WERI-Rb-1 (cell line): ENCODE measurements at regions not wholly inside any gene's neighbourhood (a gene's known extent, or its start where the extent isn't known, plus 50 kb on each side); places are given as distances from the start of the nearest gene placed in this dataset.

Experiments used
- DNase-seq: peaks from one replicate; pipeline ENCODE4 v3.0.0-alpha.2; 2020
- H3K27ac ChIP-seq: fragments of 250-450 bp; sonication (Bioruptor Pico); 2 replicates; pipeline ENCODE4 v1.5.1; 2020; ENCODE audit warnings: mild to moderate bottlenecking, moderate library complexity
- H3K27me3 ChIP-seq: fragments of 250-450 bp; sonication (Bioruptor Pico); 2 replicates; pipeline ENCODE4 v1.5.1; 2021; ENCODE audit warnings: mild to moderate bottlenecking, low read depth, moderate library complexity; ENCODE audit not compliant: insufficient read depth, severe bottlenecking
- H3K36me3 ChIP-seq: fragments of 250-450 bp; sonication (Bioruptor Pico); 2 replicates; pipeline ENCODE4 v1.5.1; 2020; ENCODE audit warnings: mild to moderate bottlenecking, moderate library complexity
- H3K4me3 ChIP-seq: 2 replicates; pipeline ENCODE4 v1.5.1; 2011; ENCODE audit warnings: low read depth, mild to moderate bottlenecking, control low read depth, low read length
- H3K9me3 ChIP-seq: fragments of 250-450 bp; sonication (Bioruptor Pico); 2 replicates; pipeline ENCODE4 v1.5.1; 2021; ENCODE audit warnings: mild to moderate bottlenecking, moderate library complexity; ENCODE audit not compliant: severe bottlenecking
- TF ChIP-seq, protein P1 (sequence below): IDR thresholded peaks from 2 replicates; pipeline ENCODE4 v1.5.1; 2011; ENCODE audit warnings: low read depth, mild to moderate bottlenecking, control low read depth, inconsistent platforms, low read length

DNA sequence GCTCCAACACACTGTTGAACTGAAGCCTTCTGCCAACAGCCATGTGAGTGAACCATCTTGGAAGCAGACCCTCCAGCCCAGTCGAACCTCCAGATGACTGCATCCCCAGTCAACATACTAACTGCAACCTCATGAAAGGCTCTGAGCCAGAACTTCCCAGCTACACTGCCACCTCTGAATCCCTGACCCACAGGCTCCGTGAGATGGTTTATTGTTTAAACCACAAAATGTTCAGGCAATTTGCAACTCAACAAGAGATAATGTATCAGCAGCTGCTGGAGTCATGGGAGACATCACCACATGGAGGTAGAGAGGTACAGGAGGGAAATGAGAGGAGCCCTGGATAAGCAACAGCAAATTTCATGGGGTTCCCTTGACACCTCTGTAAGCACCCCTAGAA, 266.4 kb upstream of the NBEA start:
- TF ChIP-seq, protein P1, sequence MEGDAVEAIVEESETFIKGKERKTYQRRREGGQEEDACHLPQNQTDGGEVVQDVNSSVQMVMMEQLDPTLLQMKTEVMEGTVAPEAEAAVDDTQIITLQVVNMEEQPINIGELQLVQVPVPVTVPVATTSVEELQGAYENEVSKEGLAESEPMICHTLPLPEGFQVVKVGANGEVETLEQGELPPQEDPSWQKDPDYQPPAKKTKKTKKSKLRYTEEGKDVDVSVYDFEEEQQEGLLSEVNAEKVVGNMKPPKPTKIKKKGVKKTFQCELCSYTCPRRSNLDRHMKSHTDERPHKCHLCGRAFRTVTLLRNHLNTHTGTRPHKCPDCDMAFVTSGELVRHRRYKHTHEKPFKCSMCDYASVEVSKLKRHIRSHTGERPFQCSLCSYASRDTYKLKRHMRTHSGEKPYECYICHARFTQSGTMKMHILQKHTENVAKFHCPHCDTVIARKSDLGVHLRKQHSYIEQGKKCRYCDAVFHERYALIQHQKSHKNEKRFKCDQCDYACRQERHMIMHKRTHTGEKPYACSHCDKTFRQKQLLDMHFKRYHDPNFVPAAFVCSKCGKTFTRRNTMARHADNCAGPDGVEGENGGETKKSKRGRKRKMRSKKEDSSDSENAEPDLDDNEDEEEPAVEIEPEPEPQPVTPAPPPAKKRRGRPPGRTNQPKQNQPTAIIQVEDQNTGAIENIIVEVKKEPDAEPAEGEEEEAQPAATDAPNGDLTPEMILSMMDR: no peak
- DNase-seq: no peak
- Histone ChIP-seq H3K36me3 (no peaks in the 10 kb centered on the region), H3K4me3 (no peak overlapping the region), H3K27ac (no peak overlapping the region), H3K9me3 (no peaks in the 10 kb centered on the region), H3K27me3 (no peaks in the 10 kb centered on the region)

DNA sequence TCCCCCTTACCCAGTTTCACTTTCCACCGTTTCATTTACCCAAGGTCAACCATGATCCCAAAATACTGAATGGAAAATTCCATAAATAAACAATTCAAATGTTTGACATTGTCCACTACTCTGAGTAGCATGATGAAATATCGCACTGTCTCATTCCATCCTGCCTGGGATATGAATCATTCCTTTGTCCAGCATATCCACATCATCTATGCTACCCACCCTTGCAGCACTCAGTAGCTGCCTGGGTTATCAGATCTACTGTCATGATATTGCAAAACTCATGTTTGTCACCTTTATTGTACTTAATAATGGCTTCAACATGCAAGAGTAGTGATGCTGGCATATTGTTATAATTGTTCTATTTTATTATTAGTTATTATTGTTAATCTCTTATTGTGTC, 263.9 kb upstream of the NBEA start:
- no peaks in the 10 kb centered on the region for H3K36me3 ChIP-seq
- no peaks in the 10 kb centered on the region for H3K27me3 ChIP-seq
- H3K27ac ChIP-seq: no peak overlapping the region
- no peak for DNase-seq
- no peak overlapping the region for H3K4me3 ChIP-seq
- TF ChIP-seq, protein P1: no peak
- no peaks in the 10 kb centered on the region for H3K9me3 ChIP-seq

DNA sequence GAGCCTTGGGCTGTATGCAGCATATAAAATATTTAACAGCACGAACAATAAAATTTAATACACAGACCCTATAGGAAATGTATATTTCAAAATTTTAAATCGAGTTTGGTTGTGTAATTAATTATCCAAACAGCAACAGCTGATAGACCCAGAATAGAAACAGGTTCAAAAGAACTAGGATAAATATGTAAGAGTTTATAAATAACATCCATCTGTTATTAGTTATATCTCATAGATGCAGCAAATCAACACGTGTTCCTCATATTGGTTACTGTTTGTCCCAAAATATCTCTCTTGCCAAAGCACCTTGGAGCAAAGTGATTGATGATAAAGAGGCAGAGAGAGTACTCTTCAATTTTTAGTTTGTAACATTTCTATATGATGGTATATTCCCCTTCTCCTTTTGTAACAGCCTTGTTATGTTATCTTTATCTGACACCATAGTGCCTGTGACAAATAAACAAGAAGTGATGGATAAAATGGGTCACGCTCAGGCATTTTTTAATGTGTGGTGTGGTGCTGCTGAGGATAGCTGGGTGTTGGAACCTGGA, 260.6 kb upstream of the NBEA start:
- Histone ChIP-seq H3K9me3 (no peaks in the 10 kb centered on the region), H3K27me3 (no peaks in the 10 kb centered on the region), H3K36me3 (no peaks in the 10 kb centered on the region), H3K27ac (peak overlapping the region; percentile 8), H3K4me3 (no peak overlapping the region)
- no peak for DNase-seq
- TF ChIP-seq, protein P1: no peak

DNA sequence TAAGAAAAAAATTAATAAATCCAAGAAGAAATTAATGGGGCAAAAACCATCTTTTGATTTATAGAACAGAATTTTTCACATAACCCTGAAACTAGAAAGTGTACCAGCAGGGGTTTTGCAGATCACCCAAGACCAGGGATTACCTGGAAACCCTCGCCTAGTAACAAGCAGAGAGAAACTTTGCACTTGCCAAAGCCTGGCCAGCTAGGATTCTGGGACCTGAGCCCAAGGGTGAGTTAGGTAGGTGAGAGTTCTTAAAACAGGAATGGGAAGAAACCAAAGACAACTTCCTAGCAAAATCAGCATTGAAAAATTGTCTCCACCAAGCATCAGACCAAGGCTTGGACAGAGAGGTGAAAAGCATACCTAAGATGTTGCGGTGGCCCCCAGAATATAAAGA, 247.0 kb upstream of the NBEA start:
- no peaks in the 10 kb centered on the region for H3K9me3 ChIP-seq
- no peak for DNase-seq
- TF ChIP-seq, protein P1: no peak
- no peak overlapping the region for H3K27ac ChIP-seq
- no peak overlapping the region for H3K4me3 ChIP-seq
- no peaks in the 10 kb centered on the region for H3K36me3 ChIP-seq
- H3K27me3 ChIP-seq: no peaks in the 10 kb centered on the region

DNA sequence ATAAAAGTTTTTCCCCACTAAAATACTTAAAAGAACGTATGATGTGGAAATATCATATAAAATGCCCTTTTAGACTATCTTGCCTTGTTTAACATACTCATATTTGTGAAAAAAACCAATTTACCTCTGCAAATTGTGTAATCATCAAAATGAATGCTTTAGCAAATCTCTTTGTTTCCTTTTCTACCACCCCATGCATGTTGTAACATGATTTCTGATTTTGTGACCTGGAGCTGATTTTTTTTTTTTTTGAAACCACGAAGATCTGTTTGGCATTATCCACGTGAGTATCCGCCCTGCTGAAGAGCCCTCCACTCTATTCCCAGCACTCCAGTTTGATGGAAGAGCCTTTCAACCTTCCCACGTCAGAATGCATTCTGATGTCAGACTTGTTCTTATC, 245.8 kb upstream of the NBEA start:
- no peak overlapping the region for H3K27ac ChIP-seq
- H3K27me3 ChIP-seq: no peaks in the 10 kb centered on the region
- H3K4me3 ChIP-seq: no peak overlapping the region
- TF ChIP-seq, protein P1: no peak
- H3K9me3 ChIP-seq: no peaks in the 10 kb centered on the region
- no peaks in the 10 kb centered on the region for H3K36me3 ChIP-seq
- no peak for DNase-seq

DNA sequence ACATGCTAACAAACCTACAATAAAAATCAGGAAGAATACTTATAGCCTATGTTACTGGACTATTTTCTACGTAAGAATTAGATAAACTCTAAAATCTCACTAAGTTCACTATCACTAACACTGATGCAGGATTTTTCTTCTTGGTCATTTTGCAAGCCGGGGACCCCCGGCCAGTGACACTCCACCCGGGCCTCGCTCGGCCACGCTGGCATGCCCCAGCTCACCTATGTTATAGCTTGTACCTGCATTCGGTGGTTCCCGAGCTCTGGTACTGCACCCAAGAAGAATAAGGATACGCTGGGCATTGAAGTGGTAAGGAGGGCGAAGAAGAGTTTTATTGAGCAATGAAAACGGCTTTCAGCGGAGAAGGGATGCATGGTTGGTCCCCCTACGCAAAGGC, 245.3 kb upstream of the NBEA start:
- DNase-seq: no peak
- Histone ChIP-seq H3K9me3 (no peaks in the 10 kb centered on the region), H3K27ac (no peak overlapping the region), H3K36me3 (no peaks in the 10 kb centered on the region), H3K27me3 (no peaks in the 10 kb centered on the region), H3K4me3 (no peak overlapping the region)
- TF ChIP-seq, protein P1: no peak
